Pancreas (tissue), 10 donors: ENCODE measurements at regions not wholly inside any gene's neighbourhood (a gene's known extent, or its start where the extent isn't known, plus 50 kb on each side); places are given as distances from the start of the nearest gene placed in this dataset.
"Not testable (repeated sequence)": the region's sequence is repeated elsewhere in the genome, so short reads cannot be mapped to it uniquely, and the experiment has no call there.

Experiments
- ATAC-seq, 4 donors: fragments of 200-7000 bp; cut with Tn5 transposase; one replicate each; pipeline versions ENCODE4 v1.8.0 to v1.9.1; 2020; ENCODE audit warnings: mild to moderate bottlenecking in 4 of 4, moderate library complexity in 4 of 4
- DNase-seq, 6 donors: peaks; one replicate each; pipeline ENCODE4 v3.0.0-alpha.2; 2020
- FAIRE-seq: peaks from 2 replicates; lab custom pipeline; 2012; peaks lifted over from hg19 to GRCh38; lab: Jason Lieb, UNC
- H3K27ac ChIP-seq, 4 donors: fragments of 200-600 bp; sonication (generic); 1 replicate in 3 of 4; 2 replicates in 1 of 4; pipeline versions ENCODE4 v1.5.0 to v1.8.0; 2020
- H3K27me3 ChIP-seq, 4 donors: fragments of 200-600 bp; one replicate each; pipeline ENCODE4 v1.8.0; 2021
- H3K36me3 ChIP-seq, 3 donors: fragments of 200-600 bp; sonication (generic) in 1 of 3; one replicate each; pipeline versions ENCODE4 v1.5.0 to v1.8.0; 2020 to 2021
- H3K4me1 ChIP-seq, 3 donors: fragments of 200-600 bp; one replicate each; pipeline ENCODE4 v1.8.0; 2021
- H3K4me3 ChIP-seq, 4 donors: fragments of 200-600 bp; sonication (generic) in 2 of 4; one replicate each; pipeline versions ENCODE4 v1.5.0 to v1.8.0; 2020 to 2021
- H3K9me3 ChIP-seq, 4 donors: fragments of 200-600 bp; one replicate each; pipeline ENCODE4 v1.8.0; 2021
- WGBS, 2 donors: extraction: QIAGEN DNeasy Blood & Tissue Kit; methylation state at CpG; one replicate each; pipeline ENCODE4 v1.1.7; 2013; 5-methylcytosine and 5-hydroxymethylcytosine counted together
- intact Hi-C, 3 donors: fragments of 100-400 bp; cut with DNase I; formaldehyde crosslinking; loops; one replicate each; pipeline versions ENCODE4 v1.11.1 to v1.14.2; 2022
- TF ChIP-seq, protein P1 (sequence below), 4 donors: fragments of 200-600 bp; sonication (generic) in 3 of 4; IDR thresholded peaks; one replicate each; pipeline versions ENCODE4 v1.5.0 to v1.8.0; 2021; ENCODE audit warnings: antibody characterized with exemption in 4 of 4
- donor health status: healthy with polysubstance abuse.
- donor health status: DM: no; HTN: no; CAD: no; lungs with moderate emphysema.
- donor health status: DM: no; HTN: no; CAD: no.
- donor health status: control.
- donor health status: control.
- donor health status: Bipolar disorder and iron deficiency.
- donor health status: DM: yes; HTN: yes; CAD: no.
- donor health status: DM: no; HTN: no; CAD: no.
- donor health status: DM: no; HTN: no; CAD: no.
- donor health status: DM: yes; HTN: yes; CAD: no.

DNA sequence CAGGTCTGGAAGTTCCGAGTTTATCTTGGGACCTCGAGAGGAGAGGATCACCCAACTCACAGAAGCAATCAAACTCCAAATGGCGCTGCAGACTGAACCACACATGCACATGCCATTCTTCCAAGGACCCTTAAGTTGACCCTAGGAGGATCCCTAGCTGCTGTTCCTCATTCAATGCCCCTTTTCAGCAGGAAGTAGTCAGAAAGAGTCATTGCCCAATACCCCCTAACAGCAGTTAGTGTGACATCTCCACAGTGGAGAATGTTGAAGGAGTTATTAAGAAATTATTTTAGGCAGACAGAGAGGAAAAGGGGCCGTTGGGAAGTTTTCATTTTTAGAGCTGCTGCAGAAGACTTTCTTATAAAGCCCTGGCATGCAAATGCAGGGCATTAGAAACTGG, 229.9 kb upstream of the DAB2 start:
- DNase-seq (no peak), ATAC-seq (no peak), FAIRE-seq (no peak)
- no peaks in the 10 kb centered on the region for H3K9me3 ChIP-seq
- H3K27ac ChIP-seq: no peak overlapping the region
- no peaks in the 10 kb centered on the region for H3K27me3 ChIP-seq
- H3K4me3 ChIP-seq: no peak overlapping the region
- TF ChIP-seq, protein P1, sequence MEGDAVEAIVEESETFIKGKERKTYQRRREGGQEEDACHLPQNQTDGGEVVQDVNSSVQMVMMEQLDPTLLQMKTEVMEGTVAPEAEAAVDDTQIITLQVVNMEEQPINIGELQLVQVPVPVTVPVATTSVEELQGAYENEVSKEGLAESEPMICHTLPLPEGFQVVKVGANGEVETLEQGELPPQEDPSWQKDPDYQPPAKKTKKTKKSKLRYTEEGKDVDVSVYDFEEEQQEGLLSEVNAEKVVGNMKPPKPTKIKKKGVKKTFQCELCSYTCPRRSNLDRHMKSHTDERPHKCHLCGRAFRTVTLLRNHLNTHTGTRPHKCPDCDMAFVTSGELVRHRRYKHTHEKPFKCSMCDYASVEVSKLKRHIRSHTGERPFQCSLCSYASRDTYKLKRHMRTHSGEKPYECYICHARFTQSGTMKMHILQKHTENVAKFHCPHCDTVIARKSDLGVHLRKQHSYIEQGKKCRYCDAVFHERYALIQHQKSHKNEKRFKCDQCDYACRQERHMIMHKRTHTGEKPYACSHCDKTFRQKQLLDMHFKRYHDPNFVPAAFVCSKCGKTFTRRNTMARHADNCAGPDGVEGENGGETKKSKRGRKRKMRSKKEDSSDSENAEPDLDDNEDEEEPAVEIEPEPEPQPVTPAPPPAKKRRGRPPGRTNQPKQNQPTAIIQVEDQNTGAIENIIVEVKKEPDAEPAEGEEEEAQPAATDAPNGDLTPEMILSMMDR (IDR thresholded peaks at IDR 0.05): no peak
- intact Hi-C loops: no loop called here
- H3K36me3 ChIP-seq: no peaks in the 10 kb centered on the region
- H3K4me1 ChIP-seq: no peaks in the 10 kb centered on the region
- 80 to 87% methylated on average over 4 of the region's 4 CpGs for WGBS, 2 donors

DNA sequence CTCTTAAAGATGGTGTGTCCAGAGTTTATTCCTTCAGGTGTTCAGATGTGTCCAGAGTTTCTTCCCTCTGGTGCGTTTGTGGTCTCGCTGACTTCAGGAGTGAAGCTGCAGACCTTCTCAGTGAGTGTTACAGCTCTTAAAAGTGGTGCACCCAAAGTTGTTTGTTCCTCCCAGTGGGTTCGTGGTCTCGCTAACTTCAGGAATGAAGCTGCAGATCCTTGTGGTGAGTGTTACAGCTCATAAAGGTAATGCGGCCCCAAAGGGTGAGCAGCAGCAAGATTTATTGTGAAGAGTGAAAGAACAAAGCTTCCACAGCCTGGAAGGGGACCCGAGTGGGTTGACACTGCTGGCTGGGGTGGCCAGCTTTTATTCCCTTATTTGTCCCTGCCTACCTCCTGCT, 227.7 kb upstream of the DAB2 start:
- H3K27ac ChIP-seq, FAIRE-seq, H3K4me3 ChIP-seq, intact Hi-C loops, DNase-seq, H3K9me3 ChIP-seq, H3K36me3 ChIP-seq, H3K27me3 ChIP-seq, H3K4me1 ChIP-seq, ATAC-seq: not testable (repeated sequence)
- WGBS, 2 donors: 68 to 84% methylated on average over 6 of the region's 6 CpGs

DNA sequence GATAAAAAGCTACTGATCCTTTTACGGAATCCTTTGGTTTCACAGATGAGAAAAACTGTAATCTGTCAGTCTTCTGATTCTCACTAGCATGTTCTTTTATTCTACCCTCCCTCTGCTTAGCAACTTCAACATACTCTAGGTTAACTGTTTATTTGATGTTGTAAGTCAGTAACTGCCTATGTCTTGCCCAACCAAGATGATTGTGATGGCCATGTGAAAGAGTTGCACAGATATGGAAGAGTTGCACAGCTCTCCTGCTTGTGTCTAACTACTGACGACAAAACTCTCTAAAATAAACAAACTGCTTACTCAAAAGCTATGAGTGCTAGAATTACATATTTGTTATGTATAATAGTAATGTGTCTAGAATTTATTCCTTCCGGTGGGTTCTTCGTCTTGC, 227.3 kb upstream of the DAB2 start:
- intact Hi-C loops: no loop called here
- FAIRE-seq: no peak
- Histone ChIP-seq H3K4me1 (no peaks in the 10 kb centered on the region), H3K27ac (no peak overlapping the region), H3K36me3 (no peaks in the 10 kb centered on the region), H3K27me3 (no peaks in the 10 kb centered on the region), H3K4me3 (no peak overlapping the region), H3K9me3 (no peaks in the 10 kb centered on the region)
- TF ChIP-seq, protein P1 (IDR thresholded peaks at IDR 0.05): no peak
- DNase-seq: no peak
- WGBS, 2 donors: 91 to 92% methylated on average over 4 of the region's 4 CpGs
- ATAC-seq: no peak

DNA sequence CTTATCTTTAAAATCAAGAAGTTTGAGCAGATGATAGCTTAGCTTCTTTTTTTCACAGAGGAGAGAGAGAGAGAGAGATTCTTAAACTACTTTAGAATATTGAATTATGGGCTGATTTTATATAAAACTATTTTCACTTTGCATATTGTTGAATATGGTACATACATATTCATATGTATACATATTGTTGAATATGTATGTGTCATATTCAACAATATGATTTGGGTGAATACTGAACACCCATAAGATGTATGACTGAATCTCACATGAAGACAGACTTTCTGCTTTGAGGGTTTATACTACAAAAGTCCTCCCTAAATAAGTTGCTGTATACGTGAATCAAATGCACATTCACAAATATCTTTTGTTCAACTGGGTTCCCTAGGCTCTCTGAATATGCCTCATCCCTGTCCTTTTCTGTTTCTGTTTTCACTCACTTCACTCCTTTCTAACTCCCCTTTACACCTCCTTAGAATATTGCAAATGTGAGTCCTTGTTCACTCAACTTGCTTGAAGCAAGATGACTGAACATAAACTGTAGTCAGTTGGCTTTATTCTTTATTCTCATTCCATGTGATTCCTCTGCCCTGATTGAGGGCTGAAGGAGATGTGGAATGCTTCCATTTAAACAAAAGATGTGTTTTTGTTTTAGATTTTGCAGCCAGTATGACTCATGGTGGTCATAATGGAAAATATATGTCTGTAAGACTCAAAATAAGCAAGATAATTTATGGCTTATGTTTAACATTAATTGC, 225.4 kb upstream of the DAB2 start:
- H3K4me1 ChIP-seq: no peaks in the 10 kb centered on the region
- H3K9me3 ChIP-seq: no peaks in the 10 kb centered on the region
- FAIRE-seq (no peak), DNase-seq (no peak), ATAC-seq (no peak)
- no peak overlapping the region for H3K27ac ChIP-seq
- H3K27me3 ChIP-seq: no peaks in the 10 kb centered on the region
- no peak overlapping the region for H3K4me3 ChIP-seq
- H3K36me3 ChIP-seq: no peaks in the 10 kb centered on the region
- WGBS, 2 donors: 93 to 100% methylated on average over 1 of the region's 1 CpG
- TF ChIP-seq, protein P1 (IDR thresholded peaks at IDR 0.05): no peak
- intact Hi-C loops: no loop called here

DNA sequence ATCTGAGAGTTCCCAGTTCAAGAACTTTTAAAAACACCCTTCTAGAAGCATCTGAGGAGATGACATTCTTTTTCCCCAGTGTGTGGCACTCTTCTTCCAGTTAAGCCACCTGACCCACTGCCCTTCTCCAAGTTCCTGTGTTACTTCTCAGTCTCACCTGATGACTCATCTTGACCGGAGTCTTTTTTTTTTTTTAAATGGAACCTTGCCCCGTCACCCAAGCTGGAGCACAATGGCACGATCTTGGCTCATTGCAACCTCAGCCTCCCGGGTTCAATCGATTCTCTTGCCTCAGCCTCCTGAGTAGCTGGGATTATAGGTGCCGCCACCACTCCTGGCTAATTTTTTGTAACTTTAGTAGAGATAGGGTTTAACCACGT, 224.1 kb upstream of the DAB2 start:
- intact Hi-C loops: no loop called here
- DNase-seq (peak in 4 of 6 donors; percentile 28 to 48 (median 39)), FAIRE-seq (no peak), ATAC-seq (peak; percentile 93 to 97 (median 96))
- H3K27ac ChIP-seq: no peak overlapping the region
- H3K27me3 ChIP-seq: no peaks in the 10 kb centered on the region
- no peaks in the 10 kb centered on the region for H3K4me1 ChIP-seq
- no peak overlapping the region for H3K4me3 ChIP-seq
- no peaks in the 10 kb centered on the region for H3K36me3 ChIP-seq
- H3K9me3 ChIP-seq: no peaks in the 10 kb centered on the region
- 52 to 58% methylated on average over 7 of the region's 7 CpGs for WGBS, 2 donors
- TF ChIP-seq, protein P1 (IDR thresholded peaks at IDR 0.05): no peak
